ENCODE measurements at regions not wholly inside any gene's neighbourhood (a gene's known extent, or its start where the extent isn't known, plus 50 kb on each side); places are given as distances from the start of the nearest gene placed in this dataset.

DNA sequence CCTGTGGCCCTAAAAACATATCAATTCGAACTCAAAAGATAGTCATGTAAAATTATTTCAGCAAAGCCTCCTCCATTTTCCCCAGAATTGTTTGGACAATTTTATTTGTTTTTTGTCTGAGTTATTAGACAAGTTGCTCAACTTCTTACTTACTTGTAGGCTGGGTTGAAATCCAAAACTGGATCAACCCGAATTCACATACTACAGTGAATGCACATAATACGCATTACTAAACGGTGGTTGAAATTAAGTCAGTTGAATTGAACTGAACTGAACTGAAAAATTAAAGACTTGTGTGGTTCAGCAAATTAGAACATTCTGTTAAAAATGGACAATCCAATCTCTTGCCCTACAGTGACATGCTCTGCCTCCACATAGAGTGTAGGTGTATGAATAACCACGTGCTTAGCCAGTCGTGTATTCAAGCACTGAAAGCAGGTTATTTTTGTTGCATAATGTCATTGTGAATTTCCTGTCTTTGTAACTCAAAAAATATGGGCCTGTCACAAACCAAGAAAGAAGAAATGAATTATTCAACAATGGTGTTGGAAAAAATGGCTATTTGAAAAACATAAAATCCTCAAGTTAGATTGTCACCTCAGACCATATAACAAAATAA, 441.0 kb downstream of the TXNL1 start:
- TF ChIP-seq, protein P1, sequence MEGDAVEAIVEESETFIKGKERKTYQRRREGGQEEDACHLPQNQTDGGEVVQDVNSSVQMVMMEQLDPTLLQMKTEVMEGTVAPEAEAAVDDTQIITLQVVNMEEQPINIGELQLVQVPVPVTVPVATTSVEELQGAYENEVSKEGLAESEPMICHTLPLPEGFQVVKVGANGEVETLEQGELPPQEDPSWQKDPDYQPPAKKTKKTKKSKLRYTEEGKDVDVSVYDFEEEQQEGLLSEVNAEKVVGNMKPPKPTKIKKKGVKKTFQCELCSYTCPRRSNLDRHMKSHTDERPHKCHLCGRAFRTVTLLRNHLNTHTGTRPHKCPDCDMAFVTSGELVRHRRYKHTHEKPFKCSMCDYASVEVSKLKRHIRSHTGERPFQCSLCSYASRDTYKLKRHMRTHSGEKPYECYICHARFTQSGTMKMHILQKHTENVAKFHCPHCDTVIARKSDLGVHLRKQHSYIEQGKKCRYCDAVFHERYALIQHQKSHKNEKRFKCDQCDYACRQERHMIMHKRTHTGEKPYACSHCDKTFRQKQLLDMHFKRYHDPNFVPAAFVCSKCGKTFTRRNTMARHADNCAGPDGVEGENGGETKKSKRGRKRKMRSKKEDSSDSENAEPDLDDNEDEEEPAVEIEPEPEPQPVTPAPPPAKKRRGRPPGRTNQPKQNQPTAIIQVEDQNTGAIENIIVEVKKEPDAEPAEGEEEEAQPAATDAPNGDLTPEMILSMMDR (IDR thresholded peaks at IDR 0.05; ENCODE audit: insufficient read depth, low read depth, low read length), result no peak
- no peak for TF ChIP-seq EZH2 (IDR thresholded peaks at IDR 0.05; ENCODE audit: insufficient read depth, low read length)
